ENCODE measurements at regions not wholly inside any gene's neighbourhood (a gene's known extent, or its start where the extent isn't known, plus 50 kb on each side); places are given as distances from the start of the nearest gene placed in this dataset.

- H3K27ac ChIP-seq = no peak overlapping the region
- no peak for TF ChIP-seq CTCF (conservative IDR thresholded peaks at IDR 0.05)
- no peak for TF ChIP-seq ZFX (IDR thresholded peaks at IDR 0.05)
Measured at GRCh38 chr7:80319461-80319860, 184.8 kb downstream of the GNAI1 start.

- TF ChIP-seq CTCF (conservative IDR thresholded peaks at IDR 0.05) (no peak), ZFX (IDR thresholded peaks at IDR 0.05) (no peak)
- no peak overlapping the region for H3K27ac ChIP-seq
Measured at GRCh38 chr7:80318081-80318480, 183.4 kb downstream of the GNAI1 start.

GRCh38 chr7:80316811-80317210, 182.2 kb downstream of the GNAI1 start:
- TF ChIP-seq CTCF (conservative IDR thresholded peaks at IDR 0.05) (no peak), ZFX (IDR thresholded peaks at IDR 0.05) (no peak)
- no peak overlapping the region for H3K27ac ChIP-seq

GRCh38 chr7:80313716-80314115, 179.1 kb downstream of the GNAI1 start:
- no peak overlapping the region for H3K27ac ChIP-seq
- no peak for TF ChIP-seq ZFX (IDR thresholded peaks at IDR 0.05)
- no peak for TF ChIP-seq CTCF (conservative IDR thresholded peaks at IDR 0.05)

- H3K27ac ChIP-seq = peak overlapping the region; percentile 13; the same call in 1 of the 2 replicates
- TF ChIP-seq CTCF (conservative IDR thresholded peaks at IDR 0.05) (no peak), ZFX (IDR thresholded peaks at IDR 0.05) (no peak)
Measured at GRCh38 chr7:80313067-80313626, 178.5 kb downstream of the GNAI1 start.

GRCh38 chr7:80312139-80312661, 177.6 kb downstream of the GNAI1 start:
- TF ChIP-seq CTCF (conservative IDR thresholded peaks at IDR 0.05) = no peak
- TF ChIP-seq ZFX (IDR thresholded peaks at IDR 0.05) = peak; percentile 45
- peak overlapping the region; percentile 50; the same call in 1 of the 2 replicates for H3K27ac ChIP-seq

GRCh38 chr7:80311313-80311712, 176.7 kb downstream of the GNAI1 start:
- no peak for TF ChIP-seq CTCF (conservative IDR thresholded peaks at IDR 0.05)
- TF ChIP-seq ZFX (IDR thresholded peaks at IDR 0.05) = no peak
- H3K27ac ChIP-seq = no peak overlapping the region
